ENCODE measurements at regions not wholly inside any gene's neighbourhood (a gene's known extent, or its start where the extent isn't known, plus 50 kb on each side); places are given as distances from the start of the nearest gene placed in this dataset.

DNA sequence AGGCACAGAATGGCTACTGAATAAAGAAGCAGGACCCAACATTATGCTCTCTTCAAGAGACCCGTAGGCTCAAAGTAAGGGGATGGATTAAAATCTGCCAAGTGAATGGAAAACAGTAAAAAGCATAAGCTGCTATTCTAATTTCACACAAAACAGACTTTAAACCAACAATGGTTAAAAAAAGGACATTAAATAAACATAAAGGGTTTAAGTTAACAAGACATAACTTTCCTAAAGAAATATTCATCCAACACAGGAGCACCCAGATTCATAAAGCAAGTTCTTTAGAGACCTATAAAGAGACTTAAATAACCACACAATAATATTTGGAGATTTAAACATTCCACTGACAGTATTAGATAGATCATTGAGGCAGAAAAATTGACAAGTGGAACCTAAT is 624.5 kb downstream of the RFPL4B start:
- TF ChIP-seq, protein P1, sequence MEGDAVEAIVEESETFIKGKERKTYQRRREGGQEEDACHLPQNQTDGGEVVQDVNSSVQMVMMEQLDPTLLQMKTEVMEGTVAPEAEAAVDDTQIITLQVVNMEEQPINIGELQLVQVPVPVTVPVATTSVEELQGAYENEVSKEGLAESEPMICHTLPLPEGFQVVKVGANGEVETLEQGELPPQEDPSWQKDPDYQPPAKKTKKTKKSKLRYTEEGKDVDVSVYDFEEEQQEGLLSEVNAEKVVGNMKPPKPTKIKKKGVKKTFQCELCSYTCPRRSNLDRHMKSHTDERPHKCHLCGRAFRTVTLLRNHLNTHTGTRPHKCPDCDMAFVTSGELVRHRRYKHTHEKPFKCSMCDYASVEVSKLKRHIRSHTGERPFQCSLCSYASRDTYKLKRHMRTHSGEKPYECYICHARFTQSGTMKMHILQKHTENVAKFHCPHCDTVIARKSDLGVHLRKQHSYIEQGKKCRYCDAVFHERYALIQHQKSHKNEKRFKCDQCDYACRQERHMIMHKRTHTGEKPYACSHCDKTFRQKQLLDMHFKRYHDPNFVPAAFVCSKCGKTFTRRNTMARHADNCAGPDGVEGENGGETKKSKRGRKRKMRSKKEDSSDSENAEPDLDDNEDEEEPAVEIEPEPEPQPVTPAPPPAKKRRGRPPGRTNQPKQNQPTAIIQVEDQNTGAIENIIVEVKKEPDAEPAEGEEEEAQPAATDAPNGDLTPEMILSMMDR (IDR thresholded peaks at IDR 0.05; ENCODE audit: low read length), result no peak
- TF ChIP-seq EZH2 (optimal IDR thresholded peaks at IDR 0.05; ENCODE audit: low read depth, low read length), result no peak
- TF ChIP-seq EZH2phosphoT487 (IDR thresholded peaks at IDR 0.05; ENCODE audit: low read length), result no peak

Data from MM.1S (cell line).